Mesendoderm (in vitro differentiated cells): ENCODE measurements at regions not wholly inside any gene's neighbourhood (a gene's known extent, or its start where the extent isn't known, plus 50 kb on each side); places are given as distances from the start of the nearest gene placed in this dataset.

Experiments used
- DNase-seq: peaks from one replicate; pipeline ENCODE4 v3.0.0; 2013
- H2AK5ac ChIP-seq: 2 replicates; pipeline ENCODE4 v1.6.1; 2013; ENCODE audit warnings: low read length, inconsistent platforms
- H2BK120ac ChIP-seq: 2 replicates; pipeline ENCODE4 v1.6.1; 2013; ENCODE audit warnings: low read depth, mild to moderate bottlenecking, low read length, moderate library complexity, mixed read lengths
- H2BK15ac ChIP-seq: replicated peaks from 2 replicates; pipeline ENCODE4 v1.6.1; 2013; ENCODE audit warnings: low read depth, mild to moderate bottlenecking, moderate library complexity
- H2BK5ac ChIP-seq: 2 replicates; pipeline ENCODE4 v1.6.1; 2013; ENCODE audit warnings: low read length, inconsistent platforms
- H3K18ac ChIP-seq: 2 replicates; pipeline ENCODE4 v1.6.1; 2013; ENCODE audit warnings: mild to moderate bottlenecking, low read length, mixed read lengths
- H3K23ac ChIP-seq: one replicate; pipeline ENCODE4 v1.6.1; 2013; ENCODE audit warnings: low read length
- H3K27ac ChIP-seq: 2 replicates; pipeline ENCODE4 v1.5.1; 2013; ENCODE audit warnings: low read depth, mild to moderate bottlenecking, inconsistent platforms, low read length, moderate library complexity
- H3K27me3 ChIP-seq: 2 replicates; pipeline ENCODE4 v1.6.1; 2013; ENCODE audit warnings: low read length, control low read depth, mild to moderate bottlenecking, inconsistent platforms; ENCODE audit not compliant: insufficient read depth, poor library complexity
- H3K36me3 ChIP-seq: 2 replicates; pipeline ENCODE4 v1.6.1; 2013; ENCODE audit warnings: low read length, inconsistent platforms; ENCODE audit not compliant: control insufficient read depth, insufficient read depth
- H3K4ac ChIP-seq: one replicate; pipeline ENCODE4 v1.6.1; 2013; ENCODE audit warnings: low read depth, mild to moderate bottlenecking, low read length, moderate library complexity
- H3K4me1 ChIP-seq: 2 replicates; pipeline ENCODE4 v1.6.1; 2013; ENCODE audit warnings: low read depth, low read length, inconsistent platforms; ENCODE audit not compliant: control insufficient read depth
- H3K4me2 ChIP-seq: 2 replicates; pipeline ENCODE4 v1.6.1; 2013; ENCODE audit warnings: low read length
- H3K4me3 ChIP-seq: 2 replicates; pipeline ENCODE4 v1.5.1; 2013; ENCODE audit warnings: mild to moderate bottlenecking, low read length
- H3K56ac ChIP-seq: one replicate; pipeline ENCODE4 v1.6.1; 2013; ENCODE audit warnings: low read length
- H3K79me1 ChIP-seq: 2 replicates; pipeline ENCODE4 v1.6.1; 2013; ENCODE audit warnings: low read length, inconsistent platforms
- H3K79me2 ChIP-seq: 2 replicates; pipeline ENCODE4 v1.6.1; 2013; ENCODE audit warnings: mild to moderate bottlenecking, low read length; ENCODE audit not compliant: control insufficient read depth, insufficient read depth
- H3K9ac ChIP-seq: 2 replicates; pipeline ENCODE4 v1.6.1; 2013; ENCODE audit warnings: low read length, inconsistent platforms
- H4K5ac ChIP-seq: one replicate; pipeline ENCODE4 v1.6.1; 2013; ENCODE audit warnings: low read length
- H4K8ac ChIP-seq: one replicate; pipeline ENCODE4 v1.6.1; 2013; ENCODE audit warnings: low read depth, mild to moderate bottlenecking, control low read depth, low read length, moderate library complexity
- WGBS: extraction: QIAGEN DNeasy Blood & Tissue Kit; methylation state at CpG from one replicate; pipeline ENCODE4 v1.1.7; 2013; ENCODE audit warnings: low lambda C conversion rate, missing lambda C conversion rate; ENCODE audit not compliant: insufficient coverage; ENCODE audit errors: extremely low coverage; 5-methylcytosine and 5-hydroxymethylcytosine counted together

DNA sequence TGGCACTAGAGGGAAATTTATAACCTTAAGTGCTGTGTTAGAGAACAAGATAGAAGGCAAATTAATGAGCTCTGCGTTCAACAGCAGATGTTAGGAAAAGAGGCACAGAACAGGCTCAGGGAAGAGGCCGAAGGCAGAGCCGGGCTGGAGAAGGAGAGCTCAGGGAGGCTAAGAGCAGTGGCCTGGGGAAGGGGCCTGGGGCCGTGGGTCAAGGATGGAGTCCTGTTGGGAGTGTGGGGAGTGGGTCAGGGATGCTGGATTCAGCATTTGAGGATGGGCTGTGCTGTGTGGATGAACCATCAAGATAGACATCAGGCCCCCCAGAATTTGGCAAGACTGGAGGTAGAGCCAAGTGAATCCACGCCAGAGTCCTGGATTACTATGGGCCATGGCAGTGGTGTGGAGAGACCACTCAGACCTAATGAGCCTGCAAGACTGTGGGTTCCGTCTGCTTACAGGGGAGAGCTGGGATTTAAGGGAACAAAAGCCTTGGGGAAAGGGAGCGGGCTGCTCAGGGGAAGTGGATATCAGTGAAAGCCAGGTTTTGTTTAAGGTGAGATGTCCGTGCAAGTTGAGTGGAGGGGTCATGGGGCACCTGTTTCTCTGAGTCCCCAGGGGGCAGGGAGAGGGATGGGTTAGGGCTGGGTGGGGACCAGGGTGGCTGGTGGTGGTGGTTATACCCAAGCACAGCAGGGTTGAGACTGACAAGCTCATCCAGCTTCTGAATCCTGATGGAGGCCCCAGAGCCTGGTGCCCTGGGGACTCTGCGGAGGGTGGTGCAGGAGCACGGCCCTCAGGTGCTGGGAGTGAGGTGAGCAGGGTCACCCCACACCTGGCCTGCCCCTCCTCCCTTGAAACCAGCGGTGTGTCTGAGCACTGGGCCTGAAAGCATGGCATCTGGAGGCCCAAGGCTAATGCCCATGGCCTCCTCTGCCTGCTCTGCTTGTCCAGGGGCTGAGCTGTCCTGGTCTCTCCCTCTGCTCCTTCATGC is 101.7 kb downstream of the BMS1 start:
- Histone ChIP-seq H3K23ac (no peak overlapping the region), H3K79me1 (no peaks in the 10 kb centered on the region), H3K36me3 (no peaks in the 10 kb centered on the region), H4K5ac (no peak overlapping the region), H3K27ac (no peak overlapping the region), H3K9ac (no peak overlapping the region), H3K4me1 (no peaks in the 10 kb centered on the region), H3K4me3 (no peak overlapping the region), H2BK120ac (no peak overlapping the region), H2BK15ac (no peak overlapping the region), H3K4me2 (no peak overlapping the region), H3K18ac (no peak overlapping the region), H2BK5ac (no peak overlapping the region), H2AK5ac (no peak overlapping the region), H3K56ac (no peak overlapping the region), H3K79me2 (no peaks in the 10 kb centered on the region), H3K4ac (no peak overlapping the region), H4K8ac (no peak overlapping the region), H3K27me3 (no peaks in the 10 kb centered on the region)
- DNase-seq = no peak
- WGBS = no CpG with 5 or more reads among the region's 11 CpGs

DNA sequence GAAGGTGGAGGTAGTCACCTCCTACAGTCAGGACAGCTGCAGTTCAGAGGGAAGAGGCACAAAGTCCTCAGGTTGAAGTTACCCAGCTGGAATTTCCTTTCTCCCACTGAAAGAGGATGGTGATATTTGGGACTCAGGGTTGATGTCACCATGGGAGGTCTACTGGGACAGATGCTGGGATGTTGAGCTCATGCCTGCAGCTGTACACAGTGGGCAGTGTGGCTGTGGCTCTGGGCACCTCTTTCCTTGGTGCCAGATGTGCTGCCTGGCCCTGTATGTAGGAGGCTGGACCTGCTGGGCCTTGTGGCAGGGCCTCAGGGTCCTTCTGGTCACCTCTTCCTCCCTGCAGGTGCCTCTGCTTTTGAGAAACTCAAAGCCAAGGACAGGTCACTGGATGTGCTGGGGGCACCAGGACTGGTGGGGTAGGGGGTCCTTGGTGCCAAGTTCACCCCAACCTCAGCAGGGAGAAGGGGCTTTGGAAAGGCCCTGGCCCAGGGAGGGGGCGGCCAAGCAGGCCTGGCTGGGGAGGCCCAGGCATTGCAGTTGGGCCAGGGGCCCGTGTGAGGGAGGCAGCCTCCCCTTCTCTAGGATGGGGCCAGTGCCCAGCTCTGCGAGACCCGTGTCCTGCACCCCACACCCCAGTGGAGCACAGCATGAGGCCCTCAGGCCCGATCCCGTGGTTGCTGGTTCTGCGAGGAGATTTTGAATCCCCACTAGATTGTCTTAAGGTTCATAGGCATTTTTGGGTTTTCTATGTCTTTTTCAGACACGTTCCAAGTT is 103.1 kb downstream of the BMS1 start:
- Histone ChIP-seq H4K8ac (no peak overlapping the region), H3K27me3 (no peaks in the 10 kb centered on the region), H2BK15ac (no peak overlapping the region), H3K23ac (no peak overlapping the region), H3K4me1 (no peaks in the 10 kb centered on the region), H3K18ac (no peak overlapping the region), H3K4me2 (no peak overlapping the region), H3K56ac (no peak overlapping the region), H4K5ac (no peak overlapping the region), H3K9ac (no peak overlapping the region), H2BK120ac (no peak overlapping the region), H2BK5ac (no peak overlapping the region), H3K79me2 (no peaks in the 10 kb centered on the region), H2AK5ac (no peak overlapping the region), H3K4ac (no peak overlapping the region), H3K4me3 (no peak overlapping the region), H3K27ac (no peak overlapping the region), H3K36me3 (no peaks in the 10 kb centered on the region), H3K79me1 (no peaks in the 10 kb centered on the region)
- WGBS = no CpG with 5 or more reads among the region's 8 CpGs
- no peak for DNase-seq

DNA sequence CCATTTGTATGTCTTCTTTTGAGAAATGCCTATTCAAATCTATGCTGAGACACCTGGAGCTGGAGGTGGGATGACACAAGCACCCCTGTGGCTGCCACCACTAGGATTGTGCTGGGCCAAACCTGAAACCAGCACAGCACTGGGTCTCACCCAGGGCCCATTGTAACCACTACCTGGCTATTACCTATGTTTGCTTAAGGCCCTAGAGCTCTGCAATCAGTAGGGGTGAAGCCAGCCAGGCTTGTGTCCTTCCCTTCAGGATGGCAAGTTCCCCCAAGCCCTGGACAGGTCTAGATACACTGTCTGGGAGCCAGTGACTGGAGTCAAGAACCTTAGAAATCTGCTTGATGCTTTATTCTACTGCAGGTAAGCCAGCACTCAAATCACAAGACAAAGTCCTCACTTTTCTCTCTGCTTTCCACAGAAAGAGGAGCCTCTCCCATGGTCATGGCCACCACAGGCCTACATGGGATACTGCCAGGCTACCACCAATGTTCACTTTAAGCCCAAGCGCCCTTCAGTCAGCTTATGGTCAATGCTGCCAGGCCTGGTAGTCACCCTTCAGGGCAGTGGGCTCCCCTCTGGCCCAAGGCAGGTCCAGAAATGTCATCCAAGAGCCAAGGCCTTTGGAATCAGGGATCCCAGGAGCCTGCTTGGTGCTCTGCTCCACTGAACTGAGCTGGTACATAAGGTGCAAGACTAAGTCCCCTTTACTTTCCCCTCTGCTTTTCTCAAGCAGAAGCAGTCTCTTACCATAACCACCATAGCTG is 105.3 kb downstream of the BMS1 start:
- no peak overlapping the region for H2BK5ac ChIP-seq
- no peaks in the 10 kb centered on the region for H3K36me3 ChIP-seq
- no peak overlapping the region for H3K56ac ChIP-seq
- H4K5ac ChIP-seq = no peak overlapping the region
- H4K8ac ChIP-seq = no peak overlapping the region
- no peak overlapping the region for H2BK15ac ChIP-seq
- H2AK5ac ChIP-seq = no peak overlapping the region
- H3K4me3 ChIP-seq = no peak overlapping the region
- no peaks in the 10 kb centered on the region for H3K79me1 ChIP-seq
- H3K18ac ChIP-seq = no peak overlapping the region
- no CpG with 5 or more reads among the region's 1 CpG for WGBS
- H3K4me2 ChIP-seq = no peak overlapping the region
- H2BK120ac ChIP-seq = no peak overlapping the region
- no peak overlapping the region for H3K4ac ChIP-seq
- H3K27ac ChIP-seq = no peak overlapping the region
- no peak overlapping the region for H3K23ac ChIP-seq
- H3K27me3 ChIP-seq = no peaks in the 10 kb centered on the region
- H3K4me1 ChIP-seq = no peaks in the 10 kb centered on the region
- no peak for DNase-seq
- no peaks in the 10 kb centered on the region for H3K79me2 ChIP-seq
- H3K9ac ChIP-seq = no peak overlapping the region

DNA sequence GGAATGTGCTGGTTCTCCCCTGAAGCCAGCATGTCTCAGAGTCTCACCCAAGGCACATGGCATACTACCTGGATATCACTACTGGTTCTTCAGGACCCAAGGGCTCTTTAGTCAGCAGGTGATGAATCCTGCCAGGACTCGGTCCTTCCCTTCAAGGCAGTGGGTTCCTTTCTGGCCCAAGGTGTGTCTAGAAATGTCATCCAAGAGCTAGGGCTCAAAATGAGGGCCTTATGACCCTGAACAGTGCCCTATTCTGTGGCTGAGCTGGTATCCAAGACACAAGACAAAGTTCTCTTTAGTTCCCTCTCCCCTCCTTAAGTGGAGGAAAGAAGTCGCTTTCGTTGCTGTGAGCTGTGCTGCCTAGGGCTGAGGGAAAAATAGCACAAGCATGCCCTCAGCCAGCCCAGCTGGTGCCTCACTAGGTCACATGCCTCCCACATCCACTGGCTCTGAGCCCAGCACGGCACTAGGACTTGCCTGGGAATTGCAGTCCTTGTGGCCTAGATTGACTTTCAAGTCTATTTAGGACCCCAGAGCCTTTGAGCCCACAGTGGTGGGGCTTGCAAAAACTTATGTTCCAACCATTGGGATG is 106.0 kb downstream of the BMS1 start:
- no peak overlapping the region for H3K27ac ChIP-seq
- H2AK5ac ChIP-seq = no peak overlapping the region
- H3K56ac ChIP-seq = no peak overlapping the region
- no peak overlapping the region for H3K4me2 ChIP-seq
- H3K23ac ChIP-seq = no peak overlapping the region
- no peak overlapping the region for H3K4me3 ChIP-seq
- H3K79me1 ChIP-seq = no peaks in the 10 kb centered on the region
- H2BK5ac ChIP-seq = no peak overlapping the region
- no peaks in the 10 kb centered on the region for H3K36me3 ChIP-seq
- no peak overlapping the region for H3K4ac ChIP-seq
- no peak overlapping the region for H4K8ac ChIP-seq
- no CpG with 5 or more reads among the region's 4 CpGs for WGBS
- no peak overlapping the region for H2BK15ac ChIP-seq
- no peak overlapping the region for H4K5ac ChIP-seq
- H3K27me3 ChIP-seq = no peaks in the 10 kb centered on the region
- H2BK120ac ChIP-seq = no peak overlapping the region
- H3K79me2 ChIP-seq = no peaks in the 10 kb centered on the region
- H3K4me1 ChIP-seq = no peaks in the 10 kb centered on the region
- H3K9ac ChIP-seq = no peak overlapping the region
- H3K18ac ChIP-seq = no peak overlapping the region
- no peak for DNase-seq

DNA sequence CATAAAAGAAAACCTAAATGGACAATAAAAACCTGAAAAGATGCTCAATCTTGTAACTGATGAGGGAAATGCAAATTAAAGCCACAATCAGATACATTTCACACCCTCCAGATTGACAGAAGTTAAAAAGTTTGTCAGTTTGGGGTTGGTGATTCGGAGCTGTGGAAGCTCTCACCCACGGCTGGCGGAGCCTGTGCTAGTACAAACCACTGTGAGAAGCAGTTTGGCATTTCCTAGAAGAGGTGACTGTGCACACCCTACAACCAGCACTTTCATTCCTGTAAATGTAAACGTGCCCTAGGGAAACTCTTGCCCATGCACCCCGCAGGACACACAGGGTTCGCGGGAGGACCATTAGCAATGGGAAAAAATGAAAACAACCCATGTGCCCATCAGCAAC is 114.1 kb downstream of the BMS1 start:
- no CpG with 5 or more reads among the region's 7 CpGs for WGBS
- H4K5ac ChIP-seq = no peak overlapping the region

More for the DNA sequence above, 114.1 kb downstream of the BMS1 start:
- no peak overlapping the region for H3K4ac ChIP-seq
- H3K23ac ChIP-seq = no peak overlapping the region
- H2BK15ac ChIP-seq = no peak overlapping the region
- H3K36me3 ChIP-seq = no peaks in the 10 kb centered on the region
- no peak overlapping the region for H3K4me2 ChIP-seq
- no peaks in the 10 kb centered on the region for H3K79me1 ChIP-seq
- no peak overlapping the region for H3K56ac ChIP-seq
- H2BK120ac ChIP-seq = no peak overlapping the region
- H3K79me2 ChIP-seq = no peaks in the 10 kb centered on the region
- H3K18ac ChIP-seq = no peak overlapping the region
- H2BK5ac ChIP-seq = no peak overlapping the region
- no peak overlapping the region for H3K9ac ChIP-seq
- H3K27ac ChIP-seq = no peak overlapping the region
- H2AK5ac ChIP-seq = no peak overlapping the region
- no peaks in the 10 kb centered on the region for H3K27me3 ChIP-seq
- no peak for DNase-seq
- no peaks in the 10 kb centered on the region for H3K4me1 ChIP-seq
- no peak overlapping the region for H4K8ac ChIP-seq
- H3K4me3 ChIP-seq = no peak overlapping the region
